ENCODE measurements at regions not wholly inside any gene's neighbourhood (a gene's known extent, or its start where the extent isn't known, plus 50 kb on each side); places are given as distances from the start of the nearest gene placed in this dataset.

DNA sequence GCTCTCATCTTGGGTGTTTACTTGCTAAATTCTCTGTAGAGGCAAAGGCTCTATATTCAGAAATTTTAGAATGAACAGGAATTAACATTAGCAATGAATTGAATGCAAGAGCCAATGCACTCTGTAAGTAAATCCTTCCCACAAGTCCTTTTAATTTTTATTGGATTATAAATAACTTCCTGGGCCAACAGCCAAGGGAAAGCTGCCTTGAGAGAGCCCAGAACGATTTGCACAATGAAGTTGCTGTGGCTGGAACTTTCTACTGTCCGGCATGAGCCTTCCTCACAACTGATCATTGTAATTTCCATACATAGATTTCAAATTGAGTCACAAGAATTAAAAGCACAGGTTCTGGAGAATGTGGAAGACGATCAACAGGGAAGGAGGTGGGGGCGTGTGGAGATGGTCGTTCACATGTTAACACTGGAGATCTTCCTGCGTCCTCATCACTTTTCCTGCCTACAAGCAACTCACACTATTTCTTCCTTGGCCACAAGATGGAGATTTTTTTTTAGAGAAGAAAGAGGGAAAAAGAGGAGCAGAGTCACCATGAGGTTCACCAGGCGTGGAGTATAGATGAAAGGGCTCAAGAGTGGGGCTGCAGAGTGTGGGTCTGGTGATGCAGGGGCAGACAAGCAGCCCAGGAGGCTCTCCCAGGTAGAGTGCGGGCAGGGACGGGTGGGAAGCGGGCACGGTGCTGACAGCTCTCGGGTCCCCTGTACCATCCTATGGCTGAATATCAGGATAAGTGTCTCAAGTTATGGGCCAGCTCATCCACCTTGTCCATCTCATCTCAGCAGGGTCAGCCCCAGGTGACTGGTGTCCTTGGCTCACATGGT, 110.7 kb downstream of the SOX1 start:
- Mint-ChIP-seq H3K9me3 (ENCODE audit: unreplicated experiment) (peaks cover 21% of the 10 kb centered on the region), H3K27me3 (ENCODE audit: insufficient read depth, unreplicated experiment) (peaks cover 18% of the 10 kb centered on the region), H3K36me3 (ENCODE audit: insufficient read depth, unreplicated experiment) (no peaks in the 10 kb centered on the region), H3K27ac (ENCODE audit: unreplicated experiment) (no peak overlapping the region), H3K4me3 (ENCODE audit: unreplicated experiment) (no peak overlapping the region), H3K4me1 (ENCODE audit: low read depth, unreplicated experiment) (no peaks in the 10 kb centered on the region)
- H3K9me3 ChIP-seq = peaks cover 8% of the 10 kb centered on the region; the same call in 1 of the 2 replicates
- POLR2A ChIA-PET = no interaction called here
- no peaks in the 10 kb centered on the region for H3K27me3 ChIP-seq (replicated peaks; ENCODE audit: control insufficient read depth, insufficient read depth, low read length)
- H3K36me3 ChIP-seq (ENCODE audit: control insufficient read depth, insufficient read depth, low read length) = no peaks in the 10 kb centered on the region
- peak in 1 of 2 experiments; percentile 6 for DNase-seq
- BruUV-seq (replicated peaks) = no TSS peak
- CTCF ChIA-PET = no interaction called here
- no peak overlapping the region for H3K4me3 ChIP-seq (ENCODE audit: low read depth, low read length)
- intact Hi-C loops (cut with micrococcal nuclease; ENCODE audit: unreplicated experiment) = no loop called here
- TF ChIP-seq CTCF (IDR thresholded peaks at IDR 0.05; ENCODE audit: insufficient read depth in 1 of 2, low read depth in 1 of 2, low read length in 1 of 2, severe bottlenecking in 1 of 2, unreplicated experiment in 1 of 2) = no peak
- H3K4me1 ChIP-seq = no peaks in the 10 kb centered on the region

DNA sequence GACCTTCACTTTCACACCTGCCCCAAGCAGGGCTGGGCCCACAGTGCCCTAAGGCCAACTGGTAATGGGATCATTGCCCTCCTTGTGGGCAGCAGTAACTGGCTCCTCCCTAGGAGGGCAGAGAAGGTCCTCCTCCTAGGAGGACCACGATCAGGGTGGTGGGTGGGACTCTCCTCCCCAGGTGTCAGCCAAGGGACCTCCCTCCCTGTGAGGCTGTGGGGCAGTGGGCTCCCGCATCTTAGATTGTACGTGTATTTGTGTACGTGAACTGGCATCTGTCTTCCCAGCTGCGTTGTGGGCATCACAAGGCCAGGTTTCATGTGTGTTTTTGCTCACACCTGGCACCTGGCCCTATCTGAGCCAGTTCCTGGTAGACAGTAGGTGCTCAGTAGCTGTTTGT, 111.8 kb downstream of the SOX1 start:
- intact Hi-C loops (cut with micrococcal nuclease; ENCODE audit: unreplicated experiment) = no loop called here
- POLR2A ChIA-PET = no interaction called here
- no TSS peak for BruUV-seq (replicated peaks)
- H3K36me3 Mint-ChIP-seq (ENCODE audit: insufficient read depth, unreplicated experiment) = no peaks in the 10 kb centered on the region
- H3K4me1 ChIP-seq = no peaks in the 10 kb centered on the region
- no peak overlapping the region for H3K4me3 ChIP-seq (ENCODE audit: low read depth, low read length)
- CTCF ChIA-PET = no interaction called here
- no peaks in the 10 kb centered on the region for H3K36me3 ChIP-seq (ENCODE audit: control insufficient read depth, insufficient read depth, low read length)
- peaks cover 16% of the 10 kb centered on the region for H3K9me3 Mint-ChIP-seq (ENCODE audit: unreplicated experiment)
- H3K27me3 ChIP-seq (replicated peaks; ENCODE audit: control insufficient read depth, insufficient read depth, low read length) = no peaks in the 10 kb centered on the region
- no peak overlapping the region for H3K27ac Mint-ChIP-seq (ENCODE audit: unreplicated experiment)
- DNase-seq = no peak
- H3K4me1 Mint-ChIP-seq (ENCODE audit: low read depth, unreplicated experiment) = no peaks in the 10 kb centered on the region
- H3K9me3 ChIP-seq = peaks cover 8% of the 10 kb centered on the region; the same call in 1 of the 2 replicates
- no peak overlapping the region for H3K4me3 Mint-ChIP-seq (ENCODE audit: unreplicated experiment)
- TF ChIP-seq CTCF (IDR thresholded peaks at IDR 0.05; ENCODE audit: insufficient read depth in 1 of 2, low read depth in 1 of 2, low read length in 1 of 2, severe bottlenecking in 1 of 2, unreplicated experiment in 1 of 2) = no peak
- peaks cover 13% of the 10 kb centered on the region for H3K27me3 Mint-ChIP-seq (ENCODE audit: insufficient read depth, unreplicated experiment)

- Mint-ChIP-seq H3K27ac (ENCODE audit: unreplicated experiment) (no peak overlapping the region), H3K4me3 (ENCODE audit: unreplicated experiment) (no peak overlapping the region), H3K36me3 (ENCODE audit: insufficient read depth, unreplicated experiment) (no peaks in the 10 kb centered on the region), H3K4me1 (ENCODE audit: low read depth, unreplicated experiment) (no peaks in the 10 kb centered on the region), H3K9me3 (ENCODE audit: unreplicated experiment) (peaks cover 10% of the 10 kb centered on the region), H3K27me3 (ENCODE audit: insufficient read depth, unreplicated experiment) (peaks cover 14% of the 10 kb centered on the region)
- ChIA-PET CTCF (no interaction called here), POLR2A (no interaction called here)
- Histone ChIP-seq H3K4me3 (ENCODE audit: low read depth, low read length) (no peak overlapping the region), H3K9me3 (peaks cover 2% of the 10 kb centered on the region; the same call in 1 of the 2 replicates), H3K36me3 (ENCODE audit: control insufficient read depth, insufficient read depth, low read length) (no peaks in the 10 kb centered on the region), H3K27me3 (replicated peaks; ENCODE audit: control insufficient read depth, insufficient read depth, low read length) (no peaks in the 10 kb centered on the region), H3K4me1 (no peaks in the 10 kb centered on the region)
- DNase-seq = no peak
- intact Hi-C loops (cut with micrococcal nuclease; ENCODE audit: unreplicated experiment) = no loop called here
- TF ChIP-seq CTCF (IDR thresholded peaks at IDR 0.05; ENCODE audit: insufficient read depth in 1 of 2, low read depth in 1 of 2, low read length in 1 of 2, severe bottlenecking in 1 of 2, unreplicated experiment in 1 of 2) = no peak
- BruUV-seq (replicated peaks) = no TSS peak
Measured at GRCh38 chr13:112179421-112179820, 112.5 kb downstream of the SOX1 start.
